HEK293 (cell line): ENCODE measurements at regions not wholly inside any gene's neighbourhood (a gene's known extent, or its start where the extent isn't known, plus 50 kb on each side); places are given as distances from the start of the nearest gene placed in this dataset.

ENCODE experiments used
- CTCF ChIA-PET: fragments of 350-600 bp; formaldehyde crosslinking; extraction: SDS; loops from one replicate; lab custom pipeline; 2021; ENCODE audit warnings: antibody characterized with exemption; lab: Yijun Ruan, JAX
- POLR2A ChIA-PET: fragments of 300-600 bp; formaldehyde crosslinking; extraction: SDS; loops from one replicate; lab custom pipeline; 2020; ENCODE audit warnings: antibody characterized with exemption, inconsistent platforms; lab: Yijun Ruan, JAX
- H3K27ac ChIP-seq: fragments of 200-500 bp; sonication (Bioruptor generic); 2 replicates; pipeline ENCODE4 v1.5.1; 2014; ENCODE audit warnings: low read depth, low read length, control low read depth, inconsistent platforms; ENCODE audit errors: extremely low read depth
- H3K36me3 ChIP-seq, 2 experiments: fragments of 200-500 bp in 1 of 2; sonication (Bioruptor generic) in 1 of 2; 1 replicate in 1 of 2; 2 replicates in 1 of 2; pipeline ENCODE4 v1.5.1; 2014 to 2017; ENCODE audit warnings: inconsistent platforms in 2 of 2, low read length in 2 of 2; ENCODE audit not compliant: control insufficient read depth in 2 of 2, insufficient read depth in 1 of 2
- H3K4me1 ChIP-seq: fragments of 200-500 bp; sonication (Bioruptor generic); 2 replicates; pipeline ENCODE4 v1.5.1; 2014; ENCODE audit warnings: mild to moderate bottlenecking, low read length, inconsistent platforms; ENCODE audit not compliant: control insufficient read depth, insufficient read depth
- H3K4me3 ChIP-seq: 2 replicates; pipeline ENCODE4 v1.5.1; 2011; ENCODE audit warnings: low read depth, mild to moderate bottlenecking, control low read depth, low read length, moderate library complexity
- H3K9me3 ChIP-seq: fragments of 200-500 bp; sonication (Bioruptor generic); 2 replicates; pipeline ENCODE4 v1.5.1; 2014; ENCODE audit warnings: low read depth, low read length, inconsistent platforms; ENCODE audit not compliant: control insufficient read depth, insufficient read depth
- BCL11A ChIP-seq: fragments of 450-650 bp; formaldehyde crosslinking; IDR thresholded peaks from 2 replicates; pipeline ENCODE4 v1.5.1; 2016; ENCODE audit warnings: low read depth, missing biosample characterization, missing genetic modification characterization
- GLIS1 ChIP-seq: fragments of 450-650 bp; formaldehyde crosslinking; IDR thresholded peaks from 2 replicates; pipeline ENCODE4 v1.5.1; 2016; ENCODE audit warnings: missing biosample characterization, missing genetic modification characterization
- OVOL3 ChIP-seq: fragments of 450-650 bp; formaldehyde crosslinking; IDR thresholded peaks from 2 replicates; pipeline ENCODE4 v1.5.1; 2016; ENCODE audit warnings: missing biosample characterization, missing genetic modification characterization
- PRDM1 ChIP-seq: fragments of 450-650 bp; formaldehyde crosslinking; IDR thresholded peaks from 2 replicates; pipeline ENCODE4; 2016; ENCODE audit warnings: missing biosample characterization, missing genetic modification characterization
- REST ChIP-seq: fragments of 450-650 bp; formaldehyde crosslinking; IDR thresholded peaks from 2 replicates; pipeline ENCODE4 v1.5.1; 2016; ENCODE audit warnings: missing biosample characterization, missing genetic modification characterization
- SCRT2 ChIP-seq: fragments of 450-650 bp; formaldehyde crosslinking; IDR thresholded peaks from 2 replicates; pipeline ENCODE4 v1.5.1; 2016; ENCODE audit warnings: missing biosample characterization, missing genetic modification characterization
- ZBTB26 ChIP-seq: fragments of 450-650 bp; formaldehyde crosslinking; optimal IDR thresholded peaks from 2 replicates; pipeline ENCODE3; 2016; ENCODE audit warnings: missing biosample characterization, mild to moderate bottlenecking, missing genetic modification characterization
- ZBTB7A ChIP-seq: fragments of 450-650 bp; formaldehyde crosslinking; IDR thresholded peaks from 2 replicates; pipeline ENCODE4 v1.5.1; 2016; ENCODE audit warnings: low read depth, missing biosample characterization, missing genetic modification characterization
- ZFHX2 ChIP-seq: fragments of 450-650 bp; formaldehyde crosslinking; conservative IDR thresholded peaks from 2 replicates; pipeline ENCODE4 v1.5.1; 2016; ENCODE audit warnings: missing biosample characterization, missing genetic modification characterization
- ZNF133 ChIP-seq: fragments of 450-650 bp; formaldehyde crosslinking; IDR thresholded peaks from 2 replicates; pipeline ENCODE4 v1.5.1; 2016; ENCODE audit warnings: missing biosample characterization, missing genetic modification characterization
- ZNF16 ChIP-seq: fragments of 450-650 bp; formaldehyde crosslinking; IDR thresholded peaks from 2 replicates; pipeline ENCODE4 v1.5.1; 2016; ENCODE audit warnings: low read depth, missing biosample characterization, missing genetic modification characterization
- ZNF223 ChIP-seq: fragments of 450-650 bp; formaldehyde crosslinking; IDR thresholded peaks from 2 replicates; pipeline ENCODE4 v1.5.1; 2016; ENCODE audit warnings: missing biosample characterization, missing genetic modification characterization
- ZNF274 ChIP-seq, 2 experiments: fragments of 200-500 bp in 1 of 2; fragments of 450-650 bp in 1 of 2; sonication (Bioruptor generic) in 1 of 2; formaldehyde crosslinking in 1 of 2; IDR thresholded peaks; 2 replicates each; pipeline versions ENCODE4 v1.5.1 to v1.6.1; 2014 to 2016; ENCODE audit warnings: borderline replicate concordance in 1 of 2, inconsistent platforms in 1 of 2, low read length in 1 of 2, missing biosample characterization in 1 of 2, missing genetic modification characterization in 1 of 2
- ZNF362 ChIP-seq: fragments of 450-650 bp; formaldehyde crosslinking; IDR thresholded peaks from 2 replicates; pipeline ENCODE4 v1.5.1; 2016; ENCODE audit warnings: missing biosample characterization, missing genetic modification characterization
- ZNF366 ChIP-seq: fragments of 450-650 bp; formaldehyde crosslinking; conservative IDR thresholded peaks from 2 replicates; pipeline ENCODE4 v1.5.1; 2016; ENCODE audit warnings: missing biosample characterization, missing genetic modification characterization
- ZNF510 ChIP-seq: fragments of 450-650 bp; formaldehyde crosslinking; IDR thresholded peaks from 2 replicates; pipeline ENCODE4 v1.5.1; 2018; ENCODE audit warnings: mild to moderate bottlenecking, missing genetic modification characterization, missing biosample characterization; ENCODE audit not compliant: insufficient replicate concordance
- ZNF521 ChIP-seq: fragments of 450-650 bp; formaldehyde crosslinking; IDR thresholded peaks from 2 replicates; pipeline ENCODE4 v1.5.1; 2017; ENCODE audit warnings: missing biosample characterization, mild to moderate bottlenecking, missing genetic modification characterization
- ZNF549 ChIP-seq: fragments of 450-650 bp; IDR thresholded peaks from 2 replicates; pipeline ENCODE4 v1.5.1; 2018; ENCODE audit warnings: missing biosample characterization, missing genetic modification characterization, mild to moderate bottlenecking, inconsistent platforms, moderate library complexity
- ZNF560 ChIP-seq: fragments of 450-650 bp; formaldehyde crosslinking; IDR thresholded peaks from 2 replicates; pipeline ENCODE4 v1.5.1; 2017; ENCODE audit warnings: missing biosample characterization, missing genetic modification characterization, borderline replicate concordance
- ZNF600 ChIP-seq: fragments of 450-650 bp; formaldehyde crosslinking; IDR thresholded peaks from 2 replicates; pipeline ENCODE4 v1.5.1; 2016; ENCODE audit warnings: missing biosample characterization, missing genetic modification characterization
- ZNF639 ChIP-seq: fragments of 450-650 bp; formaldehyde crosslinking; IDR thresholded peaks from 2 replicates; pipeline ENCODE4 v1.5.1; 2016; ENCODE audit warnings: missing biosample characterization, missing genetic modification characterization
- ZNF660 ChIP-seq: fragments of 450-650 bp; IDR thresholded peaks from 2 replicates; pipeline ENCODE4 v1.5.1; 2018; ENCODE audit warnings: missing biosample characterization, mild to moderate bottlenecking, missing genetic modification characterization
- ZNF747 ChIP-seq: fragments of 450-650 bp; formaldehyde crosslinking; IDR thresholded peaks from 2 replicates; pipeline ENCODE4 v1.5.1; 2016; ENCODE audit warnings: missing biosample characterization, missing genetic modification characterization
- ZNF76 ChIP-seq: fragments of 450-650 bp; formaldehyde crosslinking; IDR thresholded peaks from 2 replicates; pipeline ENCODE4; 2016; ENCODE audit warnings: low read depth, missing biosample characterization, missing genetic modification characterization, borderline replicate concordance
- ZSCAN23 ChIP-seq: fragments of 450-650 bp; formaldehyde crosslinking; IDR thresholded peaks from 2 replicates; pipeline ENCODE4 v1.5.1; 2016; ENCODE audit warnings: missing biosample characterization, missing genetic modification characterization
- TF ChIP-seq, protein P1 (sequence below): fragments of 450-650 bp; formaldehyde crosslinking; IDR thresholded peaks from 2 replicates; pipeline ENCODE4 v1.5.1; 2016; ENCODE audit warnings: missing biosample characterization, missing genetic modification characterization
- TF ChIP-seq, protein P2 (sequence below): IDR thresholded peaks from 2 replicates; pipeline ENCODE4 v1.6.1; 2011; ENCODE audit warnings: mild to moderate bottlenecking, low read depth, low read length, borderline replicate concordance

DNA sequence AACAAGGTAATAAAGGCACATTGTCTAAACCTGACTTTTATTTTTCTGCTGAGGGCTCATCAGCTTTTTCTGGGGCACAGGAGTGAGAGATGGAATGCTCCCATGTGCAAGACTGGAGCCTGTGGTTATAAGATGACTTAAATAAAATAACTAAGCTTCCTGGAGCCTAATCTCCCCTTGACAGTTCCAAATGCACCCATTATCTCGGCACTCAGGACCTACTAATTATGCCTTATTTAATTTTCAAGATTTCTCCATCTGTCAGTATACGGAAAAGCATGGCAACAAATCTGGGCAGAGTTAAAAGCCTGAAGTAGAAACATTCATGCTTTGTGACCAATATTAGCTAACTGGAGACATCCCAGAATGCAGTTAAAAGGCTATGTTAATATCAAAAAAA lies 416.7 kb upstream of the TEX13C start:
- no peaks in the 10 kb centered on the region for H3K9me3 ChIP-seq
- H3K4me3 ChIP-seq, result no peak overlapping the region
- TF ChIP-seq PRDM1 (tag by site-specific recombination), result no peak
- TF ChIP-seq BCL11A (tag by site-specific recombination), result no peak
- no peak for TF ChIP-seq ZNF639
- no peak for TF ChIP-seq ZNF521 (tag by site-specific recombination)
- no peak for TF ChIP-seq ZBTB26 (tag by site-specific recombination)
- no peak for TF ChIP-seq ZNF223
- no peak for TF ChIP-seq ZNF549
- no peak for TF ChIP-seq REST (tag by site-specific recombination)
- no peak for TF ChIP-seq ZNF274 (IDR thresholded peaks at IDR 0.05; ENCODE audit: low read length)
- no peak for TF ChIP-seq ZNF274 (tag by site-specific recombination; IDR thresholded peaks at IDR 0.05; ENCODE audit: borderline replicate concordance)
- TF ChIP-seq ZNF16 (tag by site-specific recombination), result no peak
- TF ChIP-seq ZNF560 (tag by site-specific recombination), result no peak
- TF ChIP-seq, protein P1, sequence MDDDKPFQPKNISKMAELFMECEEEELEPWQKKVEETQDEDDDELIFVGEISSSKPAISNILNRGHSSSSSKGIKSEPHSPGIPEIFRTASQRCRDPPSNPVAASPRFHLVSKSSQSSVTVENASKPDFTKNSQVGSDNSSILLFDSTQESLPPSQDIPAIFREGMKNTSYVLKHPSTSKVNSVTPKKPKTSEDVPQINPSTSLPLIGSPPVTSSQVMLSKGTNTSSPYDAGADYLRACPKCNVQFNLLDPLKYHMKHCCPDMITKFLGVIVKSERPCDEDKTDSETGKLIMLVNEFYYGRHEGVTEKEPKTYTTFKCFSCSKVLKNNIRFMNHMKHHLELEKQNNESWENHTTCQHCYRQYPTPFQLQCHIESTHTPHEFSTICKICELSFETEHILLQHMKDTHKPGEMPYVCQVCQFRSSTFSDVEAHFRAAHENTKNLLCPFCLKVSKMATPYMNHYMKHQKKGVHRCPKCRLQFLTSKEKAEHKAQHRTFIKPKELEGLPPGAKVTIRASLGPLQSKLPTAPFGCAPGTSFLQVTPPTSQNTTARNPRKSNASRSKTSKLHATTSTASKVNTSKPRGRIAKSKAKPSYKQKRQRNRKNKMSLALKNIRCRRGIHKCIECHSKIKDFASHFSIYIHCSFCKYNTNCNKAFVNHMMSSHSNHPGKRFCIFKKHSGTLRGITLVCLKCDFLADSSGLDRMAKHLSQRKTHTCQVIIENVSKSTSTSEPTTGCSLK (tag by site-specific recombination), result no peak
- no peak for TF ChIP-seq ZNF510
- no peak overlapping the region for H3K27ac ChIP-seq
- no peaks in the 10 kb centered on the region for H3K36me3 ChIP-seq
- CTCF ChIA-PET, result no interaction called here
- no peaks in the 10 kb centered on the region for H3K4me1 ChIP-seq
- POLR2A ChIA-PET, result no interaction called here

- Histone ChIP-seq H3K4me1 (no peaks in the 10 kb centered on the region), H3K9me3 (no peaks in the 10 kb centered on the region), H3K36me3 (no peaks in the 10 kb centered on the region), H3K4me3 (no peak overlapping the region), H3K27ac (no peak overlapping the region)
- CTCF ChIA-PET, result no interaction called here
- POLR2A ChIA-PET, result no interaction called here
- no peak for TF ChIP-seq ZFHX2 (tag by site-specific recombination)
- TF ChIP-seq ZNF600 (tag by site-specific recombination), result no peak
- TF ChIP-seq ZNF366 (tag by site-specific recombination), result no peak
- no peak for TF ChIP-seq ZNF76 (tag by site-specific recombination)
- TF ChIP-seq ZSCAN23, result no peak
- no peak for TF ChIP-seq ZBTB7A (tag by site-specific recombination)
- no peak for TF ChIP-seq GLIS1
- TF ChIP-seq, protein P2, sequence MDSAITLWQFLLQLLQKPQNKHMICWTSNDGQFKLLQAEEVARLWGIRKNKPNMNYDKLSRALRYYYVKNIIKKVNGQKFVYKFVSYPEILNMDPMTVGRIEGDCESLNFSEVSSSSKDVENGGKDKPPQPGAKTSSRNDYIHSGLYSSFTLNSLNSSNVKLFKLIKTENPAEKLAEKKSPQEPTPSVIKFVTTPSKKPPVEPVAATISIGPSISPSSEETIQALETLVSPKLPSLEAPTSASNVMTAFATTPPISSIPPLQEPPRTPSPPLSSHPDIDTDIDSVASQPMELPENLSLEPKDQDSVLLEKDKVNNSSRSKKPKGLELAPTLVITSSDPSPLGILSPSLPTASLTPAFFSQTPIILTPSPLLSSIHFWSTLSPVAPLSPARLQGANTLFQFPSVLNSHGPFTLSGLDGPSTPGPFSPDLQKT, result no peak
- no peak for TF ChIP-seq ZNF747
- no peak for TF ChIP-seq SCRT2 (tag by site-specific recombination)
- no peak for TF ChIP-seq OVOL3 (tag by site-specific recombination)
- no peak for TF ChIP-seq ZNF133 (tag by site-specific recombination)
- TF ChIP-seq ZNF362, result no peak
- no peak for TF ChIP-seq ZNF660 (tag by site-specific recombination)
Measured at GRCh38 chrX:124910611-124911010, 409.1 kb upstream of the TEX13C start.
